HFFc6 (cell line): ENCODE measurements at regions not wholly inside any gene's neighbourhood (a gene's known extent, or its start where the extent isn't known, plus 50 kb on each side); places are given as distances from the start of the nearest gene placed in this dataset.

Experiments
- DNase-seq: peaks from one replicate; pipeline ENCODE4 v3.0.0-alpha.2; 2018
- H3K27ac Mint-ChIP-seq: 2 replicates; pipeline ENCODE4 v1.8.0; 2020; ENCODE audit warnings: mild to moderate bottlenecking, mixed read lengths
- H3K27me3 Mint-ChIP-seq: 2 replicates; pipeline ENCODE4 v1.8.0; 2021; ENCODE audit warnings: mild to moderate bottlenecking, moderate library complexity, mixed read lengths; ENCODE audit not compliant: insufficient read depth
- H3K36me3 Mint-ChIP-seq: 2 replicates; pipeline ENCODE4 v1.8.0; 2021; ENCODE audit warnings: low read depth, mixed read lengths
- H3K4me1 Mint-ChIP-seq: 2 replicates; pipeline ENCODE4 v1.8.0; 2020; ENCODE audit warnings: low read depth, mixed read lengths
- H3K4me3 Mint-ChIP-seq: 2 replicates; pipeline ENCODE4 v1.8.0; 2020; ENCODE audit warnings: mild to moderate bottlenecking, moderate library complexity, mixed read lengths
- H3K9me3 Mint-ChIP-seq: 2 replicates; pipeline ENCODE4 v1.8.0; 2020; ENCODE audit warnings: mild to moderate bottlenecking, mixed read lengths
- CTCF ChIP-seq: fragments of 200-600 bp; sonication (generic); IDR thresholded peaks from 2 replicates; pipeline ENCODE4 v1.5.0; 2021; ENCODE audit warnings: antibody characterized with exemption, mild to moderate bottlenecking

DNA sequence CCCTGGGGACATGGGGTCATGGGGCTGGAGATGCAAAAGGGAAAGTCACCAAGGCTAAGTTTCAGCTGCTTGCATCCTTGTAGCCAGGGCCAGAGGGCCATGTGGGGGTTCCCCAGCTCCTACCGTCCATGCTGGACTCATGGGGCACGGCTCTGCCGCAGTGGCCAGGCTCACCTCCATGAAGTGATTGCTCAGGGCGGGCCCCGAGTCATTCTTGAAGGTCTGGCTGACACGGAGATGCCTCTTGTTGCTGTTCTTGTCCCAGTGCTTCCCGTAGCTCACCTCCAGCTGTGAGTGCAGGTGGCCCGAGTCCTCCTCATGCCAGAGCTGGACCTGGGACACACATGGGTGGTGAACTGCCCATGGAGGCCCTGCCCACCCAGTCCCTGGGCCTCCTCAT lies 114.5 kb downstream of the RMI2 start:
- Mint-ChIP-seq H3K4me1 (no peaks in the 10 kb centered on the region), H3K9me3 (peaks cover 2% of the 10 kb centered on the region; the same call in 1 of the 2 replicates), H3K27me3 (peaks cover 20% of the 10 kb centered on the region), H3K27ac (no peak overlapping the region), H3K4me3 (no peak overlapping the region), H3K36me3 (peaks cover 1% of the 10 kb centered on the region; the same call in 1 of the 2 replicates)
- no peak for DNase-seq
- no peak for TF ChIP-seq CTCF

- Mint-ChIP-seq H3K27ac (no peak overlapping the region), H3K27me3 (peaks cover 24% of the 10 kb centered on the region), H3K36me3 (no peaks in the 10 kb centered on the region), H3K4me1 (no peaks in the 10 kb centered on the region), H3K4me3 (no peak overlapping the region), H3K9me3 (no peaks in the 10 kb centered on the region)
- no peak for TF ChIP-seq CTCF
- DNase-seq: no peak
These were observed 115.7 kb downstream of the RMI2 start for GRCh38 chr16:11460820-11461594.

DNA sequence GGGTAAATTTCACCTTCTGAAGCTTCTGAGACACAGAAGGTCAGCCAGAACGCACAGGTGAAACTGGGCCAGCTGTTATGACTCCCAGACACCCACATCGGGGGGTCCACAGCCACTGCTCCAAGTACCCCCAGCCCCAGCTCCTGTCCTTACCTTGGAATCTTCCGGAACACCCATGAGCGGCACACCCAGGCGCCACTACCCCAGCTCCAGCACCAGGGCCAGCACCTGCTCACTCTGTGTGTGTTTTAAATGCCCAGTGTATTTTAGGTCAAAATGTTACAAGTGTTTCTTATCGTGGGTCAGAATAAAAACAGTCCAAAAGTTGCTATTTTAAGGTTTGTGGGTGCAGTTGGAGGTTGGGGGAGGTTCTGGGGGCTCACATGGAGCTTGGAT lies 116.3 kb downstream of the RMI2 start:
- Mint-ChIP-seq H3K4me3 (no peak overlapping the region), H3K36me3 (no peaks in the 10 kb centered on the region), H3K9me3 (no peaks in the 10 kb centered on the region), H3K27ac (no peak overlapping the region), H3K27me3 (peaks cover 24% of the 10 kb centered on the region), H3K4me1 (no peaks in the 10 kb centered on the region)
- DNase-seq: no peak
- no peak for TF ChIP-seq CTCF

DNA sequence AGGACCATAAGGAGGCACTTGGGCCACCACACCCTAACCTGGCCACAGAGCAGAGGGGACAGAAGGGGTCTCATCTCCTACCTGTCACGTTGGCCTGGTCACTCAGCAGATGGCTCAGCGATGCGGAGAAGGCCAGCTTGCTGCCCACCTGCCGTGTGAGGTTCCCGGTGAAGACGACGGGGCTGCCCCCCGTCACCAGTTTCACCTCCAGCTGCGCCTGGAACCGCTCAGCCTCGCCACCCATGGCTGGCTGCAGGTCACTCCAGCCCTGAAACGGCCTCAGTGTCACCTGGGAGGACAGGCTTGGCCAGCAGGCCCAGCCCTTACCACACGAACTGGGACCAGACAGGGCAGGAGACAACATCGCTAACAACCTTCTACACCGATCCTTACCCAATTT lies 116.8 kb downstream of the RMI2 start:
- no peak for TF ChIP-seq CTCF
- Mint-ChIP-seq H3K27me3 (peaks cover 24% of the 10 kb centered on the region), H3K4me3 (no peak overlapping the region), H3K4me1 (no peaks in the 10 kb centered on the region), H3K36me3 (no peaks in the 10 kb centered on the region), H3K27ac (no peak overlapping the region), H3K9me3 (no peaks in the 10 kb centered on the region)
- no peak for DNase-seq

DNA sequence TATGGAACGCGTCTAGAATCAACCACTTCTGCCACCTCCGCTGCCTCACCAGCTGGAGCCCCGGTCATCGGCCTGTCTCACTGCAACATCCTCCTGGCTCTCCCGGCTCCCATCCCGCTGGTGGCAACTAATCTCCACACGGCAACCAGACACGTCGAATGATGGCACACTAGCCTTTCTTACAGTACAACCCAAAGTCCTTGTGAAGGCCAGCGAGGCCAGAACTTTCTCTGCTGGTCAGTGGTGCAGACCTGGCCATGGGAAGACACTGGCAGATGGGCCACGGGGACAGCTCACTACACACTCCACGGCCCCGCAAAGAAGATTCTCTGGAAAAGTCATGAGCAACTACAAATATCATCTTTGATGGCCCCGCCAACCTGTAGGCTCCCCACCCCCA lies 117.6 kb downstream of the RMI2 start:
- H3K4me3 Mint-ChIP-seq: no peak overlapping the region
- no peak overlapping the region for H3K27ac Mint-ChIP-seq
- peaks cover 24% of the 10 kb centered on the region for H3K27me3 Mint-ChIP-seq
- no peak for DNase-seq
- H3K36me3 Mint-ChIP-seq: no peaks in the 10 kb centered on the region
- no peaks in the 10 kb centered on the region for H3K9me3 Mint-ChIP-seq
- no peak for TF ChIP-seq CTCF
- H3K4me1 Mint-ChIP-seq: no peaks in the 10 kb centered on the region
